ENCODE measurements at regions not wholly inside any gene's neighbourhood (a gene's known extent, or its start where the extent isn't known, plus 50 kb on each side); places are given as distances from the start of the nearest gene placed in this dataset.

- ATAC-seq (no peak), DNase-seq (no peak)
- no peak for TF ChIP-seq CTCF (IDR thresholded peaks at IDR 0.05)
- intact Hi-C loops (cut with DNase I) = no loop called here
- H3K4me1 ChIP-seq = no peaks in the 10 kb centered on the region
- H3K9me3 ChIP-seq = no peaks in the 10 kb centered on the region
- H3K36me3 ChIP-seq = no peaks in the 10 kb centered on the region
- H3K27me3 ChIP-seq (ENCODE audit: low read depth) = no peaks in the 10 kb centered on the region
- H3K4me3 ChIP-seq = no peak overlapping the region
- H3K27ac ChIP-seq = no peak overlapping the region
Measured at GRCh38 chr4:123306769-123307168, 89.8 kb upstream of the SPRY1 start.

GRCh38 chr4:123308667-123309066 lies 87.9 kb upstream of the SPRY1 start:
- TF ChIP-seq CTCF (IDR thresholded peaks at IDR 0.05) = no peak
- H3K27me3 ChIP-seq (ENCODE audit: low read depth) = no peaks in the 10 kb centered on the region
- no peak overlapping the region for H3K4me3 ChIP-seq
- no peaks in the 10 kb centered on the region for H3K4me1 ChIP-seq
- ATAC-seq (no peak), DNase-seq (no peak)
- no peaks in the 10 kb centered on the region for H3K36me3 ChIP-seq
- no peaks in the 10 kb centered on the region for H3K9me3 ChIP-seq
- no peak overlapping the region for H3K27ac ChIP-seq
- intact Hi-C loops (cut with DNase I) = no loop called here

- no peak for TF ChIP-seq CTCF (IDR thresholded peaks at IDR 0.05)
- Histone ChIP-seq H3K9me3 (no peaks in the 10 kb centered on the region), H3K4me1 (no peaks in the 10 kb centered on the region), H3K27ac (no peak overlapping the region), H3K27me3 (ENCODE audit: low read depth) (no peaks in the 10 kb centered on the region), H3K4me3 (no peak overlapping the region), H3K36me3 (no peaks in the 10 kb centered on the region)
- no peak for DNase-seq
- ATAC-seq = no peak
- intact Hi-C loops (cut with DNase I) = no loop called here
Measured at GRCh38 chr4:123312116-123312515, 84.5 kb upstream of the SPRY1 start.

- Histone ChIP-seq H3K9me3 (no peaks in the 10 kb centered on the region), H3K4me1 (no peaks in the 10 kb centered on the region), H3K27me3 (ENCODE audit: low read depth) (no peaks in the 10 kb centered on the region), H3K36me3 (no peaks in the 10 kb centered on the region), H3K27ac (no peak overlapping the region), H3K4me3 (no peak overlapping the region)
- ATAC-seq (peak; percentile 21 to 57), DNase-seq (no peak)
- TF ChIP-seq CTCF (IDR thresholded peaks at IDR 0.05) = no peak
- intact Hi-C loops (cut with DNase I) = no loop called here
Measured at GRCh38 chr4:123312951-123313592, 83.5 kb upstream of the SPRY1 start.

- intact Hi-C loops (cut with DNase I) = no loop called here
- H3K4me1 ChIP-seq = no peaks in the 10 kb centered on the region
- ATAC-seq = no peak
- H3K36me3 ChIP-seq = no peaks in the 10 kb centered on the region
- TF ChIP-seq CTCF (IDR thresholded peaks at IDR 0.05) = no peak
- H3K9me3 ChIP-seq = no peaks in the 10 kb centered on the region
- no peak overlapping the region for H3K27ac ChIP-seq
- no peak for DNase-seq
- no peaks in the 10 kb centered on the region for H3K27me3 ChIP-seq (ENCODE audit: low read depth)
- no peak overlapping the region for H3K4me3 ChIP-seq
Measured at GRCh38 chr4:123315617-123316016, 81.0 kb upstream of the SPRY1 start.

All from lower lobe of right lung (tissue), 2 donors.